Ecto neural progenitor cell (in vitro differentiated cells): ENCODE measurements at regions not wholly inside any gene's neighbourhood (a gene's known extent, or its start where the extent isn't known, plus 50 kb on each side); places are given as distances from the start of the nearest gene placed in this dataset.

Experiments used
- DNase-seq: peaks from one replicate; pipeline ENCODE4 v3.0.0-alpha.2; 2018; ENCODE audit warnings: low spot score

GRCh38 chr9:107431461-107431860 is 58.1 kb downstream of the KLF4 start:
- no peak for DNase-seq

GRCh38 chr9:107430071-107430470 is 59.5 kb downstream of the KLF4 start:
- no peak for DNase-seq

GRCh38 chr9:107426126-107426525 is 63.4 kb downstream of the KLF4 start:
- no peak for DNase-seq

- peak; percentile 84 for DNase-seq
These were observed 64.2 kb downstream of the KLF4 start for GRCh38 chr9:107425101-107426025.

- DNase-seq, result no peak
These were observed 66.0 kb downstream of the KLF4 start for GRCh38 chr9:107423540-107423939.

- peak; percentile 87 for DNase-seq
These were observed 67.1 kb downstream of the KLF4 start for GRCh38 chr9:107422189-107423185.

GRCh38 chr9:107410420-107410819 is 79.1 kb downstream of the KLF4 start:
- no peak for DNase-seq

- DNase-seq, result no peak
These were observed 79.8 kb downstream of the KLF4 start for GRCh38 chr9:107409581-107410389.

- DNase-seq, result no peak
These were observed 81.9 kb downstream of the KLF4 start for GRCh38 chr9:107407675-107408074.

GRCh38 chr9:107405511-107405910 is 84.1 kb downstream of the KLF4 start:
- no peak for DNase-seq

- DNase-seq, result no peak
These were observed 84.8 kb downstream of the KLF4 start for GRCh38 chr9:107404736-107405135.

GRCh38 chr9:107404161-107404560 is 85.4 kb downstream of the KLF4 start:
- no peak for DNase-seq

GRCh38 chr9:107397076-107398044 is 92.2 kb downstream of the KLF4 start:
- no peak for DNase-seq

- no peak for DNase-seq
These were observed 95.3 kb downstream of the KLF4 start for GRCh38 chr9:107394264-107394663.

GRCh38 chr9:107390778-107391177 is 98.8 kb downstream of the KLF4 start:
- DNase-seq, result no peak

- DNase-seq, result no peak
These were observed 99.3 kb downstream of the KLF4 start for GRCh38 chr9:107390279-107390678.

GRCh38 chr9:107389617-107390071 is 99.9 kb downstream of the KLF4 start:
- DNase-seq, result no peak

- no peak for DNase-seq
These were observed 100.7 kb downstream of the KLF4 start for GRCh38 chr9:107388890-107389289.

GRCh38 chr9:107387409-107387808 is 102.2 kb downstream of the KLF4 start:
- no peak for DNase-seq

- DNase-seq, result no peak
These were observed 103.2 kb downstream of the KLF4 start for GRCh38 chr9:107386396-107386795.
